Gastroesophageal sphincter (tissue), 4 donors: ENCODE measurements at regions not wholly inside any gene's neighbourhood (a gene's known extent, or its start where the extent isn't known, plus 50 kb on each side); places are given as distances from the start of the nearest gene placed in this dataset.

Experiments used
- ATAC-seq: fragments of 150-250 bp; one replicate; pipeline ENCODE4 v1.9.1; 2016; ENCODE audit warnings: mild to moderate bottlenecking, moderate library complexity
- H3K27ac ChIP-seq, 4 donors: fragments of 200-600 bp; sonication (generic) in 3 of 4; 1 replicate in 3 of 4; 2 replicates in 1 of 4; pipeline ENCODE4 v1.5.1; 2016 to 2019
- H3K27me3 ChIP-seq: fragments of 200-600 bp; sonication (generic); one replicate; pipeline ENCODE4 v1.5.1; 2019
- H3K36me3 ChIP-seq, 2 donors: fragments of 200-600 bp; sonication (generic); one replicate each; pipeline ENCODE4 v1.5.1; 2019; ENCODE audit warnings: control low read depth in 1 of 2
- H3K4me1 ChIP-seq, 3 donors: fragments of 200-600 bp; sonication (generic); 1 replicate in 2 of 3; 2 replicates in 1 of 3; pipeline ENCODE4 v1.5.1; 2016 to 2019; ENCODE audit warnings: control low read depth in 2 of 3
- H3K4me3 ChIP-seq, 2 donors: fragments of 200-600 bp; sonication (generic); one replicate each; pipeline ENCODE4 v1.5.1; 2019; ENCODE audit warnings: mild to moderate bottlenecking in 1 of 2, moderate library complexity in 1 of 2
- H3K9me3 ChIP-seq, 3 donors: fragments of 200-600 bp; sonication (generic); one replicate each; pipeline ENCODE4 v1.5.1; 2017 to 2019; ENCODE audit warnings: control low read depth in 2 of 3
- EP300 ChIP-seq: sonication (generic); formaldehyde crosslinking; IDR thresholded peaks from one replicate; pipeline ENCODE4 v1.6.1; 2017; ENCODE audit warnings: antibody characterized with exemption, mild to moderate bottlenecking
- POLR2A ChIP-seq, 2 donors: fragments of 450-650 bp; IDR thresholded peaks; one replicate each; pipeline ENCODE4 v1.6.1; 2017; ENCODE audit warnings: antibody characterized with exemption in 2 of 2, mild to moderate bottlenecking in 2 of 2, moderate library complexity in 1 of 2
- POLR2AphosphoS5 ChIP-seq: sonication (generic); formaldehyde crosslinking; IDR thresholded peaks from one replicate; pipeline ENCODE4 v1.6.1; 2017; ENCODE audit warnings: antibody characterized with exemption
- WGBS, 2 donors: methylation state at CpG; one replicate each; pipeline ENCODE4 v1.1.5; 2018; ENCODE audit warnings: low coverage in 1 of 2; 5-methylcytosine and 5-hydroxymethylcytosine counted together
- TF ChIP-seq, protein P1 (sequence below), 4 experiments: fragments of 200-600 bp in 2 of 4; fragments of 450-650 bp in 2 of 4; sonication (generic) in 1 of 4; IDR thresholded peaks; one replicate each; pipeline ENCODE4 v1.5.1; 2017 to 2019; ENCODE audit warnings: antibody characterized with exemption in 4 of 4, mild to moderate bottlenecking in 2 of 4, moderate library complexity in 2 of 4

DNA sequence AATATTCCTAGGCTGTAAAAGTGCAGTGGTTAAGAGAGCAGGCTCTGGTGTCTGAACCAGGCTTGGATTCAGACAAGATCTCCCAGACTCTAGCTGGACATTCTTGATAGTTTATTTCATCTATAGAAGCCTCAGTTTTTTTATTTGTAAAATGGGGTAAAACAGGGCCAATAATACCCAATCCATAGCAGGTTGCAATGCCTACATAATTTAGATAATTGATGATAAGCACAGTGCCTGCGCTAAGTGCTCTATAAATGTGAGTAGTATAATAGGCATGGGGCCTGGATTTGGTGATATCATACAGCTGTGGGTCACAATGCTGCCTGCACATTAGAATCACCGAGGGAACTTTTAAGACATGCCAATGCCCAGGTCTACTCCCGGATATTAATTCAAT is 603.5 kb downstream of the ISL1 start:
- H3K9me3 ChIP-seq = no peaks in the 10 kb centered on the region
- no peak for ATAC-seq
- TF ChIP-seq, protein P1, sequence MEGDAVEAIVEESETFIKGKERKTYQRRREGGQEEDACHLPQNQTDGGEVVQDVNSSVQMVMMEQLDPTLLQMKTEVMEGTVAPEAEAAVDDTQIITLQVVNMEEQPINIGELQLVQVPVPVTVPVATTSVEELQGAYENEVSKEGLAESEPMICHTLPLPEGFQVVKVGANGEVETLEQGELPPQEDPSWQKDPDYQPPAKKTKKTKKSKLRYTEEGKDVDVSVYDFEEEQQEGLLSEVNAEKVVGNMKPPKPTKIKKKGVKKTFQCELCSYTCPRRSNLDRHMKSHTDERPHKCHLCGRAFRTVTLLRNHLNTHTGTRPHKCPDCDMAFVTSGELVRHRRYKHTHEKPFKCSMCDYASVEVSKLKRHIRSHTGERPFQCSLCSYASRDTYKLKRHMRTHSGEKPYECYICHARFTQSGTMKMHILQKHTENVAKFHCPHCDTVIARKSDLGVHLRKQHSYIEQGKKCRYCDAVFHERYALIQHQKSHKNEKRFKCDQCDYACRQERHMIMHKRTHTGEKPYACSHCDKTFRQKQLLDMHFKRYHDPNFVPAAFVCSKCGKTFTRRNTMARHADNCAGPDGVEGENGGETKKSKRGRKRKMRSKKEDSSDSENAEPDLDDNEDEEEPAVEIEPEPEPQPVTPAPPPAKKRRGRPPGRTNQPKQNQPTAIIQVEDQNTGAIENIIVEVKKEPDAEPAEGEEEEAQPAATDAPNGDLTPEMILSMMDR (IDR thresholded peaks at IDR 0.05) = no peak
- no peak for TF ChIP-seq POLR2A (IDR thresholded peaks at IDR 0.05)
- TF ChIP-seq EP300 = no peak
- no peak for TF ChIP-seq POLR2AphosphoS5
- no peaks in the 10 kb centered on the region for H3K4me1 ChIP-seq
- no peaks in the 10 kb centered on the region for H3K36me3 ChIP-seq
- WGBS, 2 donors = 82% methylated on average over 3 of the region's 3 CpGs; no CpG with 5 or more reads in 1 of the 2 donors
- no peak overlapping the region for H3K27ac ChIP-seq
- H3K4me3 ChIP-seq = no peak overlapping the region
- H3K27me3 ChIP-seq = no peaks in the 10 kb centered on the region

DNA sequence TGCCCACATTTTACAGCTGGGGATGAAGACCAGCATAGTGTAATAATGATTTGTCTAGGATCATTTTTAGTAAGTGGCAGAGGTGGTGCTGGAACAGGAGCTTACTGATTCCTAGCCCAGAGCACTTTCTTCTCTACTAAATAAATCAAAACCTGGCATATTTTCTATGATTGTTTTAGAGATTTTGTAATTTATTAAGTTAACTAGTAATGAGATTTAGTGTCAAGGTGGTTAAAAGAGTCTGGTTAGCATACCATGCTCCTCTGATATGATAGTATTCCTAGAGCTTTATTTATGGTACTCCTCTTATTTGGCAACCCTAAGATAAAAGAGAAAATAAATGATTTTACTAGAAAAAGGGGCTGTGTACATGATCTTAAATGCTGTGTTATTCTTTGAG is 604.0 kb downstream of the ISL1 start:
- no peaks in the 10 kb centered on the region for H3K27me3 ChIP-seq
- no peak overlapping the region for H3K4me3 ChIP-seq
- TF ChIP-seq, protein P1 (IDR thresholded peaks at IDR 0.05) = no peak
- TF ChIP-seq POLR2AphosphoS5 = no peak
- no peak for TF ChIP-seq POLR2A (IDR thresholded peaks at IDR 0.05)
- no peak for TF ChIP-seq EP300
- H3K36me3 ChIP-seq = no peaks in the 10 kb centered on the region
- no peak overlapping the region for H3K27ac ChIP-seq
- no peaks in the 10 kb centered on the region for H3K4me1 ChIP-seq
- no peak for ATAC-seq
- H3K9me3 ChIP-seq = no peaks in the 10 kb centered on the region

DNA sequence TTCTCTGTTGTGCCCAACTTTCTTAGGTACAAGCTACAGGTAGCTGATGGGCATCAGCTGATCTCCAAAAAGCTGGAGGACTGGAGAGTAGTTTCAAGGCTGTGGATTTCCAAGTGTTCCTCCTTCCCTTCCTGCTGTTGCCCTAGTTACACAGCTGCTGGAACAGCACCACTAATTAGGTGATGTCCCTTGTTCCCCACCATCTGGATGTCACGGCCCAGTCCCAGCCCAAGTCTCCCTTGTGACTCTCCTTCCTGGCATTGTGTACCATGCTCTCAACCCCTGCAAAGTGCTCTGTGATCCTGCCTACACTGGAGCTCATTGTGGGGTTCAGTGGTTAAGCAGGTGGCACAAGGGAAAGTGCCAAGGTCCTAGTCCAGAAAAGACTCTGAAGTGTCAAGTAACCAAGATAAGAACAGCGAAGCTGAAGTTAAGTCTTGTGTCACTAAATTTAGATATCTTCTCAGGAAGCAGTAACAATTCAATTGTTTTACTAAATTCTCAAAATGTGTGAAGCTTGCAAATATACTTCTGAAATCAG is 604.5 kb downstream of the ISL1 start:
- Histone ChIP-seq H3K27ac (no peak overlapping the region), H3K4me1 (no peaks in the 10 kb centered on the region), H3K27me3 (no peaks in the 10 kb centered on the region), H3K36me3 (no peaks in the 10 kb centered on the region), H3K9me3 (no peaks in the 10 kb centered on the region), H3K4me3 (no peak overlapping the region)
- 64 to 81% methylated on average over 1 of the region's 2 CpGs for WGBS, 2 donors
- ATAC-seq = no peak
- TF ChIP-seq POLR2A (IDR thresholded peaks at IDR 0.05) (no peak), POLR2AphosphoS5 (no peak), EP300 (no peak)
- TF ChIP-seq, protein P1 (IDR thresholded peaks at IDR 0.05) = no peak

DNA sequence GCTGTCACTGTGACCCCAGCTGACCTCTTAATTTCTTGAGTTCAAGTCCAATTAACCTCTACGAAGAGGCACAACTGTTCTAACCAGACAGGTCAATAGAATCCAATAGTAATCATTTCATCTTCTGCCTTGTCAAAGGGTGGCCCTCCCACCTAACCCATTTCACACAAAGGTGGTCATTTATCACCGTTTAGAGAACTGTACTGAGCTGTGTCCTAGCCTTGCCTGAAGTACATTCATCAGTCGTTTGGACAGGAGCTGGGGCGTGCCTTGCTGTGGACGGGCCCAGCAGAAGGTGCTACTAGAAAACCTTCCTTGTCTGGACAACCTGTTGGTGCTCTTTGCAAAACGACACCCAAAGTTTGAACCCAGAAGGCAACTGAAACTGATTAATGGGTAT is 605.4 kb downstream of the ISL1 start:
- Histone ChIP-seq H3K9me3 (no peaks in the 10 kb centered on the region), H3K4me1 (no peaks in the 10 kb centered on the region), H3K27ac (no peak overlapping the region), H3K36me3 (no peaks in the 10 kb centered on the region), H3K4me3 (no peak overlapping the region), H3K27me3 (no peaks in the 10 kb centered on the region)
- 29 to 46% methylated on average over 3 to 6 of the region's 6 CpGs for WGBS, 2 donors
- no peak for ATAC-seq
- TF ChIP-seq POLR2AphosphoS5 (no peak), EP300 (no peak), POLR2A (IDR thresholded peaks at IDR 0.05) (no peak)
- TF ChIP-seq, protein P1 (IDR thresholded peaks at IDR 0.05) = no peak

DNA sequence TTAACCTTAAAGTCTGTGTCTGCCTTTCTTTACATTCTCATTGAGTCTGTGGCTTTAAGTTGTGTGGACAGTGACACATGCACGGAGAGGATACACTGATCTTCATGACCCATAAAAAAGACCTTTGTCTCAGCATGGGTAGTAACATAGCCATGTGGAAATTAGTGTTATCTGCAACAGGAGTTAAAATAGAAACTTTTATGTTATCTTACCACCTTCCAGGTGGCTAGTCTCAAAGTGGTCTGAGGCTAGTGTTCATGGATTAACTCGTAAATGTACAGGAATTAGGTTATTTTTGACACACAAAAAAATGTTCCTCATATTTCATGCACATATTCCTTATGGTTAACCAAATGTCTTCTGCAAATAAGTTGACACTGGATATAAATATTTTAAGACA is 607.0 kb downstream of the ISL1 start:
- no peaks in the 10 kb centered on the region for H3K9me3 ChIP-seq
- H3K27me3 ChIP-seq = no peaks in the 10 kb centered on the region
- H3K36me3 ChIP-seq = no peaks in the 10 kb centered on the region
- no peak for TF ChIP-seq POLR2AphosphoS5
- ATAC-seq = no peak
- H3K4me1 ChIP-seq = no peaks in the 10 kb centered on the region
- 43 to 68% methylated on average over 2 of the region's 2 CpGs for WGBS, 2 donors
- no peak overlapping the region for H3K27ac ChIP-seq
- no peak overlapping the region for H3K4me3 ChIP-seq
